GM12874 (cell line): ENCODE measurements at regions not wholly inside any gene's neighbourhood (a gene's known extent, or its start where the extent isn't known, plus 50 kb on each side); places are given as distances from the start of the nearest gene placed in this dataset.

Experiments
- CTCF ChIP-seq: IDR thresholded peaks from 2 replicates; pipeline ENCODE4 v1.5.1; 2011; ENCODE audit warnings: low read depth, mild to moderate bottlenecking, control low read depth, low read length, moderate library complexity; ENCODE audit not compliant: insufficient read depth

- no peak for TF ChIP-seq CTCF
These were observed 1473.7 kb downstream of the OTOL1 start for GRCh38 chr3:162970292-162970691.

GRCh38 chr3:162971715-162972114 lies 1475.1 kb downstream of the OTOL1 start:
- no peak for TF ChIP-seq CTCF

- no peak for TF ChIP-seq CTCF
These were observed 1476.9 kb downstream of the OTOL1 start for GRCh38 chr3:162973428-162973917.

GRCh38 chr3:162978136-162978535 lies 1481.5 kb downstream of the OTOL1 start:
- TF ChIP-seq CTCF = no peak

GRCh38 chr3:162984746-162985145 lies 1488.1 kb downstream of the OTOL1 start:
- no peak for TF ChIP-seq CTCF

- TF ChIP-seq CTCF = no peak
These were observed 1496.1 kb downstream of the OTOL1 start for GRCh38 chr3:162992741-162993140.

- TF ChIP-seq CTCF = no peak
These were observed 1497.6 kb downstream of the OTOL1 start for GRCh38 chr3:162994165-162994564.

- TF ChIP-seq CTCF = no peak
These were observed 1499.8 kb downstream of the OTOL1 start for GRCh38 chr3:162996368-162996767.
